ENCODE measurements at regions not wholly inside any gene's neighbourhood (a gene's known extent, or its start where the extent isn't known, plus 50 kb on each side); places are given as distances from the start of the nearest gene placed in this dataset.

GRCh38 chr14:103256406-103256805 is 77.6 kb upstream of the EIF5 start:
- H3K4me3 Mint-ChIP-seq (ENCODE audit: unreplicated experiment), result no peak overlapping the region
- no peak overlapping the region for H3K27ac Mint-ChIP-seq (ENCODE audit: unreplicated experiment)
- DNase-seq (ENCODE audit: low spot score), result no peak
- no peaks in the 10 kb centered on the region for H3K36me3 Mint-ChIP-seq (ENCODE audit: low read depth)
- peaks cover 6% of the 10 kb centered on the region for H3K9me3 Mint-ChIP-seq (ENCODE audit: low read depth)
- TF ChIP-seq CTCF (IDR thresholded peaks at IDR 0.05), result no peak
- H3K27me3 Mint-ChIP-seq (ENCODE audit: low read depth), result peaks cover 9% of the 10 kb centered on the region
- H3K4me1 Mint-ChIP-seq (ENCODE audit: low read depth), result peaks cover 13% of the 10 kb centered on the region

GRCh38 chr14:103257211-103257962 is 76.7 kb upstream of the EIF5 start:
- Mint-ChIP-seq H3K27ac (ENCODE audit: unreplicated experiment) (no peak overlapping the region), H3K4me1 (ENCODE audit: low read depth) (peaks cover 18% of the 10 kb centered on the region), H3K36me3 (ENCODE audit: low read depth) (no peaks in the 10 kb centered on the region), H3K4me3 (ENCODE audit: unreplicated experiment) (no peak overlapping the region), H3K9me3 (ENCODE audit: low read depth) (peaks cover 2% of the 10 kb centered on the region), H3K27me3 (ENCODE audit: low read depth) (peaks cover 9% of the 10 kb centered on the region)
- no peak for DNase-seq (ENCODE audit: low spot score)
- TF ChIP-seq CTCF (IDR thresholded peaks at IDR 0.05), result no peak

GRCh38 chr14:103258211-103258610 is 75.8 kb upstream of the EIF5 start:
- H3K36me3 Mint-ChIP-seq (ENCODE audit: low read depth), result no peaks in the 10 kb centered on the region
- no peak overlapping the region for H3K4me3 Mint-ChIP-seq (ENCODE audit: unreplicated experiment)

GRCh38 chr14:103259184-103259583 is 74.9 kb upstream of the EIF5 start:
- DNase-seq (ENCODE audit: low spot score), result no peak
- Mint-ChIP-seq H3K36me3 (ENCODE audit: low read depth) (no peaks in the 10 kb centered on the region), H3K27ac (ENCODE audit: unreplicated experiment) (no peak overlapping the region), H3K4me1 (ENCODE audit: low read depth) (peaks cover 18% of the 10 kb centered on the region), H3K9me3 (ENCODE audit: low read depth) (peaks cover 2% of the 10 kb centered on the region), H3K27me3 (ENCODE audit: low read depth) (peaks cover 13% of the 10 kb centered on the region), H3K4me3 (ENCODE audit: unreplicated experiment) (no peak overlapping the region)
- TF ChIP-seq CTCF (IDR thresholded peaks at IDR 0.05), result no peak

More at GRCh38 chr14:103258211-103258610, 75.8 kb upstream of the EIF5 start:
- H3K9me3 Mint-ChIP-seq (ENCODE audit: low read depth), result peaks cover 2% of the 10 kb centered on the region
- no peak for DNase-seq (ENCODE audit: low spot score)
- H3K27me3 Mint-ChIP-seq (ENCODE audit: low read depth), result peaks cover 9% of the 10 kb centered on the region
- peaks cover 18% of the 10 kb centered on the region for H3K4me1 Mint-ChIP-seq (ENCODE audit: low read depth)
- TF ChIP-seq CTCF (IDR thresholded peaks at IDR 0.05), result no peak
- H3K27ac Mint-ChIP-seq (ENCODE audit: unreplicated experiment), result no peak overlapping the region

- Mint-ChIP-seq H3K27ac (ENCODE audit: unreplicated experiment) (peak overlapping the region; percentile 89), H3K4me1 (ENCODE audit: low read depth) (peaks cover 18% of the 10 kb centered on the region), H3K36me3 (ENCODE audit: low read depth) (no peaks in the 10 kb centered on the region), H3K27me3 (ENCODE audit: low read depth) (peaks cover 13% of the 10 kb centered on the region), H3K9me3 (ENCODE audit: low read depth) (peaks cover 3% of the 10 kb centered on the region), H3K4me3 (ENCODE audit: unreplicated experiment) (peak overlapping the region; percentile 72)
- no peak for TF ChIP-seq CTCF (IDR thresholded peaks at IDR 0.05)
- no peak for DNase-seq (ENCODE audit: low spot score)
Observed at GRCh38 chr14:103259801-103260628, 74.0 kb upstream of the EIF5 start.

Measured in chondrocyte (in vitro differentiated cells).